HG03280 (cell line): ENCODE measurements at regions not wholly inside any gene's neighbourhood (a gene's known extent, or its start where the extent isn't known, plus 50 kb on each side); places are given as distances from the start of the nearest gene placed in this dataset.

Source experiments
- ATAC-seq: cut with Tn5 transposase; IDR thresholded peaks from one replicate; pipeline ENCODE4 v1.9.1; 2021; ENCODE audit warnings: mild to moderate bottlenecking, moderate library complexity; ENCODE audit not compliant: unreplicated experiment

- no peak for ATAC-seq
Measured at GRCh38 chr14:96979611-96980074, 182.5 kb downstream of the VRK1 start.

DNA sequence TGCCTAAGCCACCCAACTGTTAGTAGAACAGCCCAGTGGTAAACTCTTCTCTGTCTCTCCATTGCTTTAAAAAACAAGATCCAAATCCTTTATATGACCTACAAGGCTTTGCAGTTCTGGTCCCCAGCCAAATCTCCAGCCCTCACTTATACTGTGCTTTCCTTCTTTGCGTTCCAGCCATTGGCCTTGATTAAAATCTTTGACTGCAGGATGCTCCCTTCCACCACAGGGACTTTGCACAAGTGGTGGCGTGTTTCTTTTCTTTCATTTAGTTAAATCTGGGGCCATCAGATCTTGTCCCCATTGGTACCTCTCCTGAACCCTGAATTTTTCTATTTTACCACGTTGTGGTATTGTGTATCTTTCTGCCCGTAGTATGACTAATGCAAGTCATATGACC lies 183.7 kb downstream of the VRK1 start:
- ATAC-seq: no peak

- ATAC-seq: no peak
Measured at GRCh38 chr14:96986256-96987085, 189.3 kb downstream of the VRK1 start.

- no peak for ATAC-seq
Measured at GRCh38 chr14:96987086-96987474, 189.9 kb downstream of the VRK1 start.

- no peak for ATAC-seq
Measured at GRCh38 chr14:96987771-96988170, 190.6 kb downstream of the VRK1 start.

GRCh38 chr14:96989306-96989705 lies 192.1 kb downstream of the VRK1 start:
- ATAC-seq: no peak

DNA sequence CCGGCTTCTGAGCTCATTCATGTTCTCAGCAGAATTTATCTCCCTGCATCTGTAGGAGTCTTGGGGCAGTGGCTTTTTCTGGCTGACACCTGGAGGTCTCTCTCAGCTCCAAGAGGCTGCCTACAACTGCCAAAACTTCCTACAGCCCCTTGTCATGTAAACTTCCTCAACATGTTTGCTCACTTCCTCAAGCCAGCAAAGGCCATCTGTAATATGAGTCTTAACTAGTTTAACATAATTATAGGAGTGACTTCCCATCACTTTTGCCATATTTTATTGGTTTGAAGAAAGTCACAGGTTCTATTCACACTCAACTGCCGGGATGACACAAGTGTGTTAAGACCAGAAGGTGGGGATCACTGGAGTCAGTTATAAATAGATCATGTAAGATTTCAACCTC lies 194.0 kb downstream of the VRK1 start:
- no peak for ATAC-seq

GRCh38 chr14:96994999-96995398 lies 197.8 kb downstream of the VRK1 start:
- no peak for ATAC-seq

DNA sequence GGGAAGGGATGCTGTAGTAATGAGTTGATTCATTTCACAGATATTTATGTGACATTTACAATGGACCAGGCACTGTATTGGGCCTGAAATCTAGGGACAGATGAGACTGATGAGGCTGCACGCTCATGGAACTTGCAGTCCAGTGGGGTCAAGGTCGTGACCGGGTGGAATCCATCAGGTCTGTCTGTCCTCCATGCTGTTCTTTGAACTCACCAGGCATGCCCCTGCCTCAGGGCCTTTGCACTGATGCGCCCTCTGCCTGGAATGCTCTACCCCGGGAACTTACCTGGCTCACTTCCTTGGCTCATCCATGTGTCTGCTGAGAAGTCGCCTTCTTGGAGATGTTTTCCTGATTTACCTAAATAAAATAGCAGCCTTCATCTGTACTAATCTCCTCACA lies 200.1 kb downstream of the VRK1 start:
- ATAC-seq: no peak

DNA sequence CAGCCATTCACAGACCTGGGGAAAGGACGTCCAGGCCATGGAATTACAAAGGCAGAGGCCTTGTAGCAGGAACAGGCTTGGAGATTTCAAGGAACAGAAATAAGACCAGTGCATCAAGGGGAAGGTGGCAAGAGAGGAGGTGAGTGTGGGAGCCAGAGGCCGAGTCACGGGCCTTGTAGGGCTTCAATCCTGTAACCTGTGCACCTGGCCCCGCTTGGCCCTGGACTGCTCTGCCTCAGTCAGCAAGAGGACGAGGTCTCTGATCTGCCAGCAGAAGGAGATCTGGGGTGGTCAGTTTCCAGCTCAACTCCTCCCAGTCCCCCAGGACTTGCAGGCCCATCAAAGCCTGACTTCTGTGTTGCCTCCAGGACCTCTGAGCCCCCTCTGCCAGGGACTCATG lies 200.8 kb downstream of the VRK1 start:
- no peak for ATAC-seq

DNA sequence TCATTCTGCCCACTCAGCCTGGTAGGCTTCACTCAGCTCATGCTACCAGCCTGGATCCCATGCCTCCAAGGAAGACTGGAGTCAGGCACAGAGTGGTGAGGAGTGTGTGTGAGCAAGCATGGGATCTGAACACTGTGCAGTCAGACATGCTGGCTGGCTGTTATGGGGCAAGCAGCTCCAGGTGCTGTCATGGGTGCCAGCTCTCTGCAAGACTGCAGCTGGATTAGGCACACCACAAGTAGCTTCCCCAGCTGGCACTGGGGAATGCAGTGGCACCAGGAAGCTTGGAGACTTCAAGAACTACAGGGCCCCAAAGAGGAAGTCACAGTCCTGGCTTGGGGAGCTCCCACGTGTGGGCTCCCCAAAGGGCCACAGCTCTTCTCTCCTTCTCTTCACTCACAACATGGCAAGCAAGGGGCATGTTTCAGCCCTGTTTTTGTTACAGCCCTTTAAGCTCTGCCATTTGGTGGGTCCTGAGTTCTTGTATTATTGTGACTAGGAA lies 202.5 kb downstream of the VRK1 start:
- ATAC-seq: no peak

DNA sequence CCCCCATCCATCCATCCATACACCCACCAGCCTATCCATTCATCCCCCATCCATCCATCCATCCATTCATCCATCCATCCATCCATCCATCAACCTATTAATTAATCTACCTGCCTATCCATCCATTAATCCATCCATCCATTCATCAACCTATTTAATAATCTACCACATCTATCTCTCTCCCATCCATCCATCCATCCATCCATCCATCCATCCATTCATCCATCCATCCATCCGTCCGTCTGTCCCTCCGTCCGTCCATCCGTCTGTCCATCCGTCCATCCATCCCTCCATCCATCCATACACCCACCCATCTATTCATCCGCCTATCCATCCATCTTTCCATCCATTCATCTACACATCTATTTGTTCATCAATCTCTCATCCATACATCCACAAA lies 205.3 kb downstream of the VRK1 start:
- no peak for ATAC-seq

- ATAC-seq: no peak
Measured at GRCh38 chr14:97005934-97006333, 208.8 kb downstream of the VRK1 start.

DNA sequence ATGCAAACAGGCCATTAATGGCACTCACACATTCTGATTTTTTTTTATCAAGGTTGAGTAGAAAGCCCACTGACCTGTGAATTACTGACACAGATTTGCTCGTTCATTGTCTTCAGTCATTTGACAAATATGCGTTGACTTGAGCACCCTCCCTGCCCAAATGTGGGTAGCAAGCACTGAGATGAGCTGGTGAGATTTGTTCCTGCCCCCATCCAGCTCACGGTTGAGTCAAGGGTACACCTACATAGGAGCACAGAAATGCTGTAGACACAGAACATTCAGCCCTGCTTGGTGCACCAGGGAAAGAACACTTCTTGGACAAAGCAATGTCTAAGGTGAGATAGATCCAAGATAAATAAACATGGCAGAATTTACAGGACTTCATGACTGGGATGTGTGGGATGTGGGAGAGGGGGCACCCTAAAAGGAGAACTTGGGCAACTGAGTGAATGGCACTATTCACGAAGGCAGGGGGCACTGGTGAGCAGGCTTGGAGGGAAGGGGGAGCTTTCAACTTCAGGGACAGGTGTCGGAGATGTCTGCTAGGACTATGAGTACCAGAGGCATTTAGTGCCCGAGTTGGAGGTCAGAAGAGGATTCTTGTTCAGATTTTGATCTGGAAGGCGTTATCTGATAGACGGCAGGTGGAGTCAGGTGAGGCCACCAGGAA lies 213.4 kb downstream of the VRK1 start:
- no peak for ATAC-seq

DNA sequence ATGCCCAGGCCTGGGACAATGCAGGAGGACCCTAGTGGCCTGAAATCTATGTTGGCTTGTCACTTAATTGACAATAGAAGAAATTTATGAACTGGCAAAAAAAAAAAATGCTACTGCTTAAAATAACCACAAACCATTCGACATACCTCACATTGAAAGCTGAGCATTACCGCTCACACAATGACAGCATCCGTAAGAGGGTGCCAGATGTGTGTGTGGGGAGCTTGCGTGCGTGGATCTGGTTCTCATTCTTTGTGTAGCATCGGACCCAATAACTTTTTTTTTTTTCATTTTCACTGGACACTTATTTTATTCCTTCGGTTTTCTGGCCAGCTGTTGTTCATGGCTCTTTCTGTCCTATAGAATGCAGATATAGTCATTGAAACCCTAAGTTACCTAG lies 216.7 kb downstream of the VRK1 start:
- no peak for ATAC-seq

DNA sequence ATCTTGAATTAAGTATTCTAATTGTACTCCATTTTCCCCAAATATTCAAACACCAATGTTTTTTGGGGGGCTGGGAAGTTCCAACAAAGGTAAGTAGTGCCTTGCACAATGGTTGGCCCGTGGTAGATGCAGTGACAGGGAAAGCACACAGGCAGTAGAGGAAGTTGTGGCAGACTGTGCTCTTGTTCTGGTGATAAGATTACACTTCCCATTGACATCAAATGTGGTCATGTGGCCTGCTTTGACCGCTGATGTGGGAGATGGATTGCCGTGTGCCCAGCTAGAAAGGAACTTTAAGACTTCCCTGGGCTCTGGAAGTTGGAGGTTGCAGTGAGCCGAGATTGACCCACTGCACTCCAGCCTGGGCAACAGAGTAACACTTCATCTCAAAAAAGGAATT lies 223.8 kb downstream of the VRK1 start:
- no peak for ATAC-seq

DNA sequence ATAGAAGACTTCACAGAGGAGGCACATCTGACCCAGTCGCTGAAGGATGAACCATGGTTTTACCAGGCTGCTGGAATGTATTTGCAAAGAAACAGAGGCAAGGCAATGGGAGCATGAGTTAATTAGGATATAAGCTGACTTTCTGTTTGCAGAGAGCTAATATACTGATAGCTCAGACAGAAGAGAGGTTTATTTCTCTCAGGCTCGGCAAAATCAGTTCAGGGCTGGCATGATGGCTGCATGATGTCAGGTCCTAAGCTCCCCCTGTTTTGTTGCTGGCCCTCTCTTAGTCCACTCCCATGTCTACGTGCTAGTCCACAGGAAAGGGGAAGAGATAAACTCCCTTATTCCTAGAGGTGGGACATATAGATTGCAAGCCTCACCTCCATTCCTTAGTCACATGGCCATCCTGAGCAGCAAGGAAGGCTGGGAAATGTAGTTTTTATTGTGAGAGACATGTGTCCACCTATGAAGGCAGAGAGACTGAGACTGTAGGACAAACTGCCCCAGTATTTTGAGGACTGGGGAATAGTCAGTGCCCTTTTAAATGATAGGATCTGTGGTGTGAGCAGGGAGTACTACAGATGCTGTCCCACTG lies 224.5 kb downstream of the VRK1 start:
- ATAC-seq: no peak

DNA sequence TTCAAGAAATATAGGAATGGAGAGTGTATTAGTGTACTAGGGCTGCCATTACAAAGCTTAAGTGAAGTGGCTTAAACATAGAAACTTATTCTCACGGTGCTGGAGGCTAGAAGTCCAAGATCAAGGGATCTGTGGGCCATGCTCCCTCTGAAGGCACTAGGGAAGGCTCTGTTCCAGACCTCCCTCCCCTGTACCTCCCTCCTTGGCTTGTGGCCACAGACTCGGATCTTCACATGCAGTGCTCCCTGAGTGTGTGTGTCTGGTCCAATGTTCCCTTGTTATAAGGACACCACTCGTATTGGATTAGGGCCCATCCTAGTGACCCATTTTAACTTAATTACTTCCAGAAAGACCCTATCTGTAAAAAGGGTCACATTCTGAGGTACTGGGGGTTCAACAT lies 225.6 kb downstream of the VRK1 start:
- ATAC-seq: no peak

- ATAC-seq: no peak
Measured at GRCh38 chr14:97023871-97024270, 226.7 kb downstream of the VRK1 start.

DNA sequence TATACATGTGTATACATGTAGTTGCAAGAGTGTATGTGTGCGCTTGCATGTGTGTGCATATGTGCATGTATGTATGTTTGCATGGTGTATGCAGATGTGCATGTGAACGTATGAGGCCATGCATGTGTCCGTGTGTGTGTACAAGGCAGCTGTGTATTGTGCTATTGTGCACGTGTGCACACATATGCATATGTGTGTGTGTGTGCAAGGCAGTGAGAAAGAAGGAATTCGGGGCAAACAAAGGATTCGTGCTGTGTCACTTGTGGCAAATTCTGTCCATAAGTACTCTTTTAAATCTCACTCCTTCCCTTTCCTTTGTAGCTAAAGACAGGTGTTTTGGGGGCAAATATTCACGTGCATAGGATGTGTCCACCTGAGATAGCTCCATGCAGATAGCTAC lies 227.1 kb downstream of the VRK1 start:
- no peak for ATAC-seq

GRCh38 chr14:97025722-97026121 lies 228.5 kb downstream of the VRK1 start:
- ATAC-seq: peak; percentile 81
